22Rv1 (cell line): ENCODE measurements at regions not wholly inside any gene's neighbourhood (a gene's known extent, or its start where the extent isn't known, plus 50 kb on each side); places are given as distances from the start of the nearest gene placed in this dataset.

Experiments used
- ZFX ChIP-seq: fragments of 450-650 bp; IDR thresholded peaks from 2 replicates; pipeline ENCODE4 v1.6.1; 2017; ENCODE audit warnings: antibody characterized with exemption, borderline replicate concordance
- TF ChIP-seq, protein P1 (sequence below): fragments of 450-650 bp; IDR thresholded peaks from 2 replicates; pipeline ENCODE4 v1.5.1; 2017; ENCODE audit warnings: mild to moderate bottlenecking

DNA sequence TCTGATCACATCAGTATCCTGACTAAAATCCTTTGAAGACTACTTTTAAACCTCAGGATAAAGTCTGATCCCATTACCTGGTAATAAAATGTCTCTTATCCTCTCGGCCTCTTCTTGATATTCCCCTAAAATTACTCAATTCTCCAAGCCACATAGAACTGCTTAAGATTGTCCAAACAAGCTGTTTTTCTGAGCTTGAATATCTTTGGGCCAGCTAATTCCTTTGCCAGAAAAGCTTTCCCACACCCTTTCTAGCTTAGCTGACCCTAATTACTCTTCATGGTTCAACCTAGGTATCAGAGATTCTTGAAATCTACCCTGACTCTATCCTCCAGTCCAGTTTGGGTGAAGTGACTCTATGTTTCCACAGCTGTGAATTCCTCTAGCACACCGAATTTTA, 328.6 kb downstream of the CRPPA start:
- TF ChIP-seq, protein P1, sequence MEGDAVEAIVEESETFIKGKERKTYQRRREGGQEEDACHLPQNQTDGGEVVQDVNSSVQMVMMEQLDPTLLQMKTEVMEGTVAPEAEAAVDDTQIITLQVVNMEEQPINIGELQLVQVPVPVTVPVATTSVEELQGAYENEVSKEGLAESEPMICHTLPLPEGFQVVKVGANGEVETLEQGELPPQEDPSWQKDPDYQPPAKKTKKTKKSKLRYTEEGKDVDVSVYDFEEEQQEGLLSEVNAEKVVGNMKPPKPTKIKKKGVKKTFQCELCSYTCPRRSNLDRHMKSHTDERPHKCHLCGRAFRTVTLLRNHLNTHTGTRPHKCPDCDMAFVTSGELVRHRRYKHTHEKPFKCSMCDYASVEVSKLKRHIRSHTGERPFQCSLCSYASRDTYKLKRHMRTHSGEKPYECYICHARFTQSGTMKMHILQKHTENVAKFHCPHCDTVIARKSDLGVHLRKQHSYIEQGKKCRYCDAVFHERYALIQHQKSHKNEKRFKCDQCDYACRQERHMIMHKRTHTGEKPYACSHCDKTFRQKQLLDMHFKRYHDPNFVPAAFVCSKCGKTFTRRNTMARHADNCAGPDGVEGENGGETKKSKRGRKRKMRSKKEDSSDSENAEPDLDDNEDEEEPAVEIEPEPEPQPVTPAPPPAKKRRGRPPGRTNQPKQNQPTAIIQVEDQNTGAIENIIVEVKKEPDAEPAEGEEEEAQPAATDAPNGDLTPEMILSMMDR: no peak
- TF ChIP-seq ZFX: no peak
